OCI-LY3 (cell line): ENCODE measurements at regions not wholly inside any gene's neighbourhood (a gene's known extent, or its start where the extent isn't known, plus 50 kb on each side); places are given as distances from the start of the nearest gene placed in this dataset.

Experiments used
- EZH2phosphoT487 ChIP-seq: fragments of 200-600 bp; shearing (Covaris generic); IDR thresholded peaks from 2 replicates; pipeline ENCODE4 v1.6.1; 2018; ENCODE audit warnings: antibody characterized with exemption, mixed run types, low read depth
- TF ChIP-seq, protein P1 (sequence below): fragments of 200-600, 300-600 bp; sonication (generic); IDR thresholded peaks from 2 replicates; pipeline ENCODE4 v1.5.1; 2014; ENCODE audit warnings: antibody characterized with exemption, low read length, low read depth

DNA sequence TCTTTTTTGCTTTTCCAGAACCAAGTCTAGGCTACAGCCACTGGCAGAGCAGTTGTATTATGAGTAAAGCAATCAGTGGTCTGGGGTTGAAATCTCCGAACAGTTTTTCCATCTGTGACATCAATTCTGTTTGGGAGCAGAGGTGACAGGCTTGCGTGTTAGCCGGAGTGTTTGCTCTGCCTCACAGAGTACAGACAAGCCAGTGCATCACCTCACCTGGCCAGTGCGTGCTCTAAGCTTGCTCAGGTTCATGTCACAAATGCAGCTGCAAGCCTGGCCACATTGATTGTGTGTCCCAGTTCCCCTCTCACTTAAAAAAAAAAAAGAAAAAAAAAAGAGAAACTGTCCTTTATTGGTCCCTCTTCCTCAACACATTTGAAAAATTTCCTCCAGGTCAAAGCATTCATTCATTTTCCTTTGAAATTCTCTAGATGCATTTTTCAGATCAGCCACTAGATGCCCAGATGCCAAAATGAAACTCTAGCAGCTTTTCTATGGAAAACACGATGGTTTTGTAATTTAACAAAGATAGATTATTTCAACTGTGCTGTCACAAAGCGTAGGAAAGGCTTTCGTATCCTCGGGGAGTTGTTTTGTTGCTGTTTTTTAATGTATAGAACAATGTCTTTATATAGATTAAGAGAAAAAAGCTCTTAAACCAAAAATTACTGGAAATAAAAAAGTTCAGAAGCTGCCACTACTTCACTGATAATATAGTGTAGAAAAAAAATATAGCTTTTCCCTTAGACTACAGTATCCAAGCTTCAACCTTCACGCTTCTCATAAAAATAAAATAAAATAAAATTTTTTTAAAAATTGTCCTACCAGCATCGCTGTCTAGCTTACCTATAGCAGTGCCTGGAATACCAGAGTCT, 585.5 kb downstream of the TLE1 start:
- TF ChIP-seq, protein P1, sequence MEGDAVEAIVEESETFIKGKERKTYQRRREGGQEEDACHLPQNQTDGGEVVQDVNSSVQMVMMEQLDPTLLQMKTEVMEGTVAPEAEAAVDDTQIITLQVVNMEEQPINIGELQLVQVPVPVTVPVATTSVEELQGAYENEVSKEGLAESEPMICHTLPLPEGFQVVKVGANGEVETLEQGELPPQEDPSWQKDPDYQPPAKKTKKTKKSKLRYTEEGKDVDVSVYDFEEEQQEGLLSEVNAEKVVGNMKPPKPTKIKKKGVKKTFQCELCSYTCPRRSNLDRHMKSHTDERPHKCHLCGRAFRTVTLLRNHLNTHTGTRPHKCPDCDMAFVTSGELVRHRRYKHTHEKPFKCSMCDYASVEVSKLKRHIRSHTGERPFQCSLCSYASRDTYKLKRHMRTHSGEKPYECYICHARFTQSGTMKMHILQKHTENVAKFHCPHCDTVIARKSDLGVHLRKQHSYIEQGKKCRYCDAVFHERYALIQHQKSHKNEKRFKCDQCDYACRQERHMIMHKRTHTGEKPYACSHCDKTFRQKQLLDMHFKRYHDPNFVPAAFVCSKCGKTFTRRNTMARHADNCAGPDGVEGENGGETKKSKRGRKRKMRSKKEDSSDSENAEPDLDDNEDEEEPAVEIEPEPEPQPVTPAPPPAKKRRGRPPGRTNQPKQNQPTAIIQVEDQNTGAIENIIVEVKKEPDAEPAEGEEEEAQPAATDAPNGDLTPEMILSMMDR: no peak
- no peak for TF ChIP-seq EZH2phosphoT487
